GM12873 (cell line): ENCODE measurements at regions not wholly inside any gene's neighbourhood (a gene's known extent, or its start where the extent isn't known, plus 50 kb on each side); places are given as distances from the start of the nearest gene placed in this dataset.

Experiments used
- TF ChIP-seq, protein P1 (sequence below): IDR thresholded peaks from 2 replicates; pipeline ENCODE4 v1.5.1; 2012; ENCODE audit warnings: low read depth, mild to moderate bottlenecking, moderate library complexity, low read length, control low read depth; ENCODE audit not compliant: insufficient read depth; ENCODE audit errors: missing control alignments

- TF ChIP-seq, protein P1, sequence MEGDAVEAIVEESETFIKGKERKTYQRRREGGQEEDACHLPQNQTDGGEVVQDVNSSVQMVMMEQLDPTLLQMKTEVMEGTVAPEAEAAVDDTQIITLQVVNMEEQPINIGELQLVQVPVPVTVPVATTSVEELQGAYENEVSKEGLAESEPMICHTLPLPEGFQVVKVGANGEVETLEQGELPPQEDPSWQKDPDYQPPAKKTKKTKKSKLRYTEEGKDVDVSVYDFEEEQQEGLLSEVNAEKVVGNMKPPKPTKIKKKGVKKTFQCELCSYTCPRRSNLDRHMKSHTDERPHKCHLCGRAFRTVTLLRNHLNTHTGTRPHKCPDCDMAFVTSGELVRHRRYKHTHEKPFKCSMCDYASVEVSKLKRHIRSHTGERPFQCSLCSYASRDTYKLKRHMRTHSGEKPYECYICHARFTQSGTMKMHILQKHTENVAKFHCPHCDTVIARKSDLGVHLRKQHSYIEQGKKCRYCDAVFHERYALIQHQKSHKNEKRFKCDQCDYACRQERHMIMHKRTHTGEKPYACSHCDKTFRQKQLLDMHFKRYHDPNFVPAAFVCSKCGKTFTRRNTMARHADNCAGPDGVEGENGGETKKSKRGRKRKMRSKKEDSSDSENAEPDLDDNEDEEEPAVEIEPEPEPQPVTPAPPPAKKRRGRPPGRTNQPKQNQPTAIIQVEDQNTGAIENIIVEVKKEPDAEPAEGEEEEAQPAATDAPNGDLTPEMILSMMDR = no peak
These were observed 157.3 kb downstream of the SLC30A10 start for GRCh38 chr1:219771080-219771479.

DNA sequence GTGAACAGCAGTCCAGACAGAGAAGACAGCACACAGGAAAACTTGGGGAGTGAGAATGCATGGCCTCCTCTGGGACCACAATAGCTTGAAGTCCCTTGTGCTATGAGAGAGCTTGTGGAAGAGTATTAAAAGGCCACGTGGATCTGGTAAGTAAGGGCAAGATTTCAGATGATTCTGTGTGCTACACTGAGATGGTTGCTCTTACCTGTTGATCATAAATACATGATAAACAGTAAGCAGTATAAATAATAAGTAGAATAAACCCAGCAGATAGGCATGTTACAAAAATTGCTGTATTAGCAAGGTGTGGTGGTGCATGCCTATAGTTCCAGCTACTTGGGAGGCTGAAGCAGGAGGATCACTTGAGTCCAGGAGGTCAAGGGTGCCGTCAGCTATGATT is 150.4 kb upstream of the ZC3H11B start:
- TF ChIP-seq, protein P1 = no peak

- TF ChIP-seq, protein P1 = no peak
These were observed 148.4 kb upstream of the ZC3H11B start for GRCh38 chr1:219761208-219761860.

- TF ChIP-seq, protein P1 = no peak
These were observed 146.2 kb upstream of the ZC3H11B start for GRCh38 chr1:219759095-219759494.

DNA sequence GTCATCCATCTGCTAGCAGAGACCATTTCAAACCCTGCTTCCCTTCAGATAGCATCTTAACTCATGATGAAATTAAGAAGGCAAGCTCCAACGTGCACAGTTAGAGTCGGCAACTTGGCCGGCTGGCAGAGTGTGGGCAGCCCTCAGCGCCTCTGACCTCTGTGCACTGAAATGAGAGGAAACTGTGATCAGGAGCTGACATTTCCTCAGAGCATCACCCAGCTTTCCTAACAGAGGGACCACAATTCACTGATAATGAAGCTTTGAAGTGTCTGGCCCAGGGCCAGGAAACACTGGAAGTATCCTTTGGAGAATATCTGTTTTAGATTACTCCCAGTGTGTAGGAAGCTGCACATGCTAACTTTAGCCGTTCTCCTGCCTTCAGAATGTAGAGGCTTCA is 145.0 kb upstream of the ZC3H11B start:
- TF ChIP-seq, protein P1 = no peak

GRCh38 chr1:219755234-219755633 is 142.3 kb upstream of the ZC3H11B start:
- TF ChIP-seq, protein P1 = no peak

- TF ChIP-seq, protein P1 = no peak
These were observed 141.9 kb upstream of the ZC3H11B start for GRCh38 chr1:219754767-219755166.
